ENCODE measurements at regions not wholly inside any gene's neighbourhood (a gene's known extent, or its start where the extent isn't known, plus 50 kb on each side); places are given as distances from the start of the nearest gene placed in this dataset.

GRCh38 chr4:184538023-184538599, 63.8 kb upstream of the IRF2 start:
- in situ Hi-C loops (cut with HindIII; ENCODE audit: low sequenced_read_pairs): no loop called here
- peak; percentile 72 for TF ChIP-seq CTCF (IDR thresholded peaks at IDR 0.05; ENCODE audit: low read depth, low read length)
- peak; percentile 93 for DNase-seq (ENCODE audit: low read depth, low spot score)
- peak overlapping the region; percentile 61 for H3K4me3 ChIP-seq (ENCODE audit: low read depth, low read length)

GRCh38 chr4:184537269-184538022, 63.1 kb upstream of the IRF2 start:
- peak overlapping the region; percentile 61 for H3K4me3 ChIP-seq (ENCODE audit: low read depth, low read length)
- in situ Hi-C loops (cut with HindIII; ENCODE audit: low sequenced_read_pairs): no loop called here
- TF ChIP-seq CTCF (IDR thresholded peaks at IDR 0.05; ENCODE audit: low read depth, low read length): no peak
- DNase-seq (ENCODE audit: low read depth, low spot score): peak; percentile 96

- no peak for TF ChIP-seq CTCF (IDR thresholded peaks at IDR 0.05; ENCODE audit: low read depth, low read length)
- no peak for DNase-seq (ENCODE audit: low read depth, low spot score)
- in situ Hi-C loops (cut with HindIII; ENCODE audit: low sequenced_read_pairs): no loop called here
- H3K4me3 ChIP-seq (ENCODE audit: low read depth, low read length): peak overlapping the region; percentile 61
Observed at GRCh38 chr4:184536881-184537248, 62.5 kb upstream of the IRF2 start.

GRCh38 chr4:184536065-184536880, 61.9 kb upstream of the IRF2 start:
- in situ Hi-C loops (cut with HindIII; ENCODE audit: low sequenced_read_pairs): no loop called here
- TF ChIP-seq CTCF (IDR thresholded peaks at IDR 0.05; ENCODE audit: low read depth, low read length): no peak
- H3K4me3 ChIP-seq (ENCODE audit: low read depth, low read length): peak overlapping the region; percentile 61
- no peak for DNase-seq (ENCODE audit: low read depth, low spot score)

GRCh38 chr4:184534511-184535391, 60.4 kb upstream of the IRF2 start:
- in situ Hi-C loops (cut with HindIII; ENCODE audit: low sequenced_read_pairs): no loop called here
- TF ChIP-seq CTCF (IDR thresholded peaks at IDR 0.05; ENCODE audit: low read depth, low read length): no peak
- peak; percentile 66 for DNase-seq (ENCODE audit: low read depth, low spot score)
- no peak overlapping the region for H3K4me3 ChIP-seq (ENCODE audit: low read depth, low read length)

GRCh38 chr4:184533908-184534307, 59.6 kb upstream of the IRF2 start:
- no peak for DNase-seq (ENCODE audit: low read depth, low spot score)
- H3K4me3 ChIP-seq (ENCODE audit: low read depth, low read length): no peak overlapping the region
- TF ChIP-seq CTCF (IDR thresholded peaks at IDR 0.05; ENCODE audit: low read depth, low read length): no peak
- in situ Hi-C loops (cut with HindIII; ENCODE audit: low sequenced_read_pairs): no loop called here

Data from astrocyte of the spinal cord (primary cell).